CD14-positive monocyte (primary cell): ENCODE measurements at regions not wholly inside any gene's neighbourhood (a gene's known extent, or its start where the extent isn't known, plus 50 kb on each side); places are given as distances from the start of the nearest gene placed in this dataset.

Source experiments
- DNase-seq, 3 donors: peaks; one replicate each; pipeline ENCODE4 v3.0.0-alpha.2; 2011 to 2022
- H2AFZ ChIP-seq: 2 replicates; pipeline ENCODE4 v1.6.0; 2012; ENCODE audit warnings: mild to moderate bottlenecking, low read depth, low read length, inconsistent platforms; ENCODE audit not compliant: insufficient read depth, poor library complexity, severe bottlenecking
- H3K27ac ChIP-seq, 2 donors: 1 replicate in 1 of 2; 2 replicates in 1 of 2; pipeline ENCODE4 v1.5.1; 2012 to 2013; ENCODE audit warnings: low read length in 2 of 2, control low read depth in 1 of 2, inconsistent platforms in 1 of 2, low read depth in 1 of 2, mild to moderate bottlenecking in 1 of 2
- H3K27me3 ChIP-seq, 2 donors: one replicate each; pipeline versions ENCODE4 v1.6.0 to v1.6.1; 2011 to 2013; ENCODE audit warnings: low read length in 2 of 2; ENCODE audit not compliant: control insufficient read depth in 2 of 2, insufficient read depth in 2 of 2
- H3K36me3 ChIP-seq, 2 donors: replicated peaks in 1 of 2; 1 replicate in 1 of 2; 2 replicates in 1 of 2; pipeline versions ENCODE4 v1.5.1 to v1.6.1; 2012 to 2013; ENCODE audit warnings: low read length in 2 of 2, control low read depth in 1 of 2, inconsistent platforms in 1 of 2, mild to moderate bottlenecking in 1 of 2; ENCODE audit not compliant: insufficient read depth in 2 of 2, control insufficient read depth in 1 of 2
- H3K4me1 ChIP-seq, 2 donors: 1 replicate in 1 of 2; 2 replicates in 1 of 2; pipeline versions ENCODE4 v1.5.1 to v1.6.1; 2012 to 2013; ENCODE audit warnings: low read length in 2 of 2, control low read depth in 1 of 2, inconsistent platforms in 1 of 2, mild to moderate bottlenecking in 1 of 2, moderate library complexity in 1 of 2; ENCODE audit not compliant: insufficient read depth in 2 of 2, control insufficient read depth in 1 of 2
- H3K4me2 ChIP-seq: replicated peaks from 2 replicates; pipeline ENCODE3; 2012; ENCODE audit warnings: low read length, moderate library complexity, mild to moderate bottlenecking; ENCODE audit not compliant: poor library complexity, severe bottlenecking; ENCODE audit errors: extremely low read depth
- H3K4me3 ChIP-seq, 3 experiments: fragments of 200-600 bp in 1 of 3; sonication (generic) in 1 of 3; replicated peaks in 1 of 3; 1 replicate in 2 of 3; 2 replicates in 1 of 3; pipeline ENCODE4 v1.5.1; 2011 to 2013; ENCODE audit warnings: low read length in 3 of 3, mild to moderate bottlenecking in 3 of 3, control low read depth in 2 of 3, low read depth in 2 of 3, inconsistent platforms in 1 of 3, moderate library complexity in 1 of 3
- H3K79me2 ChIP-seq: 2 replicates; pipeline ENCODE4 v1.6.0; 2012; ENCODE audit warnings: mild to moderate bottlenecking, control low read depth, inconsistent platforms, low read length, moderate library complexity; ENCODE audit not compliant: insufficient read depth
- H3K9ac ChIP-seq: 2 replicates; pipeline ENCODE4 v1.6.0; 2017; ENCODE audit warnings: low read length, mild to moderate bottlenecking; ENCODE audit not compliant: insufficient read depth, poor library complexity, severe bottlenecking
- H3K9me3 ChIP-seq, 2 donors: replicated peaks in 1 of 2; 1 replicate in 1 of 2; 2 replicates in 1 of 2; pipeline versions ENCODE4 v1.5.1 to v1.6.1; 2012 to 2013; ENCODE audit warnings: low read length in 2 of 2, control low read depth in 1 of 2; ENCODE audit not compliant: control insufficient read depth in 1 of 2, insufficient read depth in 1 of 2
- H4K20me1 ChIP-seq: 2 replicates; pipeline ENCODE4 v1.6.0; 2012; ENCODE audit warnings: mild to moderate bottlenecking, low read length, control low read depth, moderate library complexity; ENCODE audit not compliant: insufficient read depth
- H3K27ac Mint-ChIP-seq, 7 donors: one replicate each; pipeline ENCODE4 v1.8.0; 2020; ENCODE audit warnings: mild to moderate bottlenecking in 7 of 7, mixed read lengths in 7 of 7, moderate library complexity in 6 of 7, inconsistent platforms in 2 of 7
- H3K27me3 Mint-ChIP-seq, 3 donors: one replicate each; pipeline ENCODE4 v1.8.0; 2021 to 2022; ENCODE audit warnings: low read depth in 3 of 3, mild to moderate bottlenecking in 3 of 3, mixed read lengths in 3 of 3, moderate library complexity in 3 of 3, inconsistent platforms in 1 of 3
- H3K36me3 Mint-ChIP-seq, 2 donors: one replicate each; pipeline ENCODE4 v1.8.0; 2020; ENCODE audit warnings: mixed read lengths in 2 of 2, inconsistent platforms in 1 of 2, mild to moderate bottlenecking in 1 of 2
- H3K4me1 Mint-ChIP-seq: one replicate; pipeline ENCODE4 v1.8.0; 2020; ENCODE audit warnings: mild to moderate bottlenecking, mixed read lengths
- H3K4me3 Mint-ChIP-seq, 2 donors: one replicate each; pipeline ENCODE4 v1.8.0; 2020; ENCODE audit warnings: mild to moderate bottlenecking in 2 of 2, mixed read lengths in 2 of 2, moderate library complexity in 1 of 2
- H3K9me3 Mint-ChIP-seq, 7 donors: one replicate each; pipeline ENCODE4 v1.8.0; 2020 to 2022; ENCODE audit warnings: mixed read lengths in 7 of 7, mild to moderate bottlenecking in 6 of 7, moderate library complexity in 6 of 7, inconsistent platforms in 2 of 7
- WGBS: methylation state at CpG from one replicate; pipeline ENCODE4 v1.1.5; 2013; ENCODE audit warnings: missing lambda C conversion rate; ENCODE audit not compliant: insufficient coverage; 5-methylcytosine and 5-hydroxymethylcytosine counted together
- intact Hi-C, 2 donors: fragments of 100-400 bp; cut with micrococcal nuclease; formaldehyde crosslinking; loops; one replicate each; pipeline versions ENCODE4 v1.15.0 to v1.15.1; 2023
- TF ChIP-seq, protein P1 (sequence below): fragments of 200-600 bp; IDR thresholded peaks from one replicate; pipeline ENCODE4 v1.8.0; 2022; ENCODE audit warnings: antibody characterized with exemption, mild to moderate bottlenecking

DNA sequence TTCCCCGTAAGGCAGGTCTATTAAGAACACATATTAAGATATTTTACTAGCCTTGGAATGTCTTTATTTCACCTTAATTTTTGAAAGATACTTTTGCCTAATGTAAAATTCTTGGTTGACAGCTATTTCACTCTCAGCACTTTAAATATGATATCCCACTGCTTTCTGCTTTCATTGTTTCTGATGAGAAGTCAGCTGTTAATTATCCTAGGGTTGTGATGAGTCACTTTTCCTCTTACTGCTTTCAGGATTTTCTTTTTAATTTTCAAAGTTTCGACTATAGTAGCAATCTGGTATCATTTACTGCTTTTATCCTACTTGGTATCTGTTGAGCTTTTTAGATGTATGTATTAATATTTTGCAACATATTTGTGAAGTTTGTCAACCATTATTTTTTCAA lies 578.9 kb upstream of the ATP2B1 start:
- intact Hi-C loops, result no loop called here
- Mint-ChIP-seq H3K9me3 (peaks cover 0 to 23% (median 12%) of the 10 kb centered on the region in 7 donors), H3K4me1 (peaks cover 3% of the 10 kb centered on the region), H3K4me3 (no peak overlapping the region), H3K27ac (no peak overlapping the region), H3K36me3 (no peaks in the 10 kb centered on the region), H3K27me3 (no peaks in the 10 kb centered on the region)
- no CpG with 5 or more reads among the region's 2 CpGs for WGBS
- Histone ChIP-seq H3K9ac (no peak overlapping the region), H2AFZ (no peak overlapping the region), H3K4me1 (no peaks in the 10 kb centered on the region), H3K79me2 (no peaks in the 10 kb centered on the region), H3K36me3 (no peaks in the 10 kb centered on the region), H3K9me3 (peaks cover 0 to under 1% of the 10 kb centered on the region in 2 donors), H4K20me1 (no peaks in the 10 kb centered on the region), H3K4me2 (no peak overlapping the region), H3K27ac (no peak overlapping the region), H3K27me3 (no peaks in the 10 kb centered on the region), H3K4me3 (no peak overlapping the region)
- no peak for DNase-seq
- TF ChIP-seq, protein P1, sequence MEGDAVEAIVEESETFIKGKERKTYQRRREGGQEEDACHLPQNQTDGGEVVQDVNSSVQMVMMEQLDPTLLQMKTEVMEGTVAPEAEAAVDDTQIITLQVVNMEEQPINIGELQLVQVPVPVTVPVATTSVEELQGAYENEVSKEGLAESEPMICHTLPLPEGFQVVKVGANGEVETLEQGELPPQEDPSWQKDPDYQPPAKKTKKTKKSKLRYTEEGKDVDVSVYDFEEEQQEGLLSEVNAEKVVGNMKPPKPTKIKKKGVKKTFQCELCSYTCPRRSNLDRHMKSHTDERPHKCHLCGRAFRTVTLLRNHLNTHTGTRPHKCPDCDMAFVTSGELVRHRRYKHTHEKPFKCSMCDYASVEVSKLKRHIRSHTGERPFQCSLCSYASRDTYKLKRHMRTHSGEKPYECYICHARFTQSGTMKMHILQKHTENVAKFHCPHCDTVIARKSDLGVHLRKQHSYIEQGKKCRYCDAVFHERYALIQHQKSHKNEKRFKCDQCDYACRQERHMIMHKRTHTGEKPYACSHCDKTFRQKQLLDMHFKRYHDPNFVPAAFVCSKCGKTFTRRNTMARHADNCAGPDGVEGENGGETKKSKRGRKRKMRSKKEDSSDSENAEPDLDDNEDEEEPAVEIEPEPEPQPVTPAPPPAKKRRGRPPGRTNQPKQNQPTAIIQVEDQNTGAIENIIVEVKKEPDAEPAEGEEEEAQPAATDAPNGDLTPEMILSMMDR, result no peak

DNA sequence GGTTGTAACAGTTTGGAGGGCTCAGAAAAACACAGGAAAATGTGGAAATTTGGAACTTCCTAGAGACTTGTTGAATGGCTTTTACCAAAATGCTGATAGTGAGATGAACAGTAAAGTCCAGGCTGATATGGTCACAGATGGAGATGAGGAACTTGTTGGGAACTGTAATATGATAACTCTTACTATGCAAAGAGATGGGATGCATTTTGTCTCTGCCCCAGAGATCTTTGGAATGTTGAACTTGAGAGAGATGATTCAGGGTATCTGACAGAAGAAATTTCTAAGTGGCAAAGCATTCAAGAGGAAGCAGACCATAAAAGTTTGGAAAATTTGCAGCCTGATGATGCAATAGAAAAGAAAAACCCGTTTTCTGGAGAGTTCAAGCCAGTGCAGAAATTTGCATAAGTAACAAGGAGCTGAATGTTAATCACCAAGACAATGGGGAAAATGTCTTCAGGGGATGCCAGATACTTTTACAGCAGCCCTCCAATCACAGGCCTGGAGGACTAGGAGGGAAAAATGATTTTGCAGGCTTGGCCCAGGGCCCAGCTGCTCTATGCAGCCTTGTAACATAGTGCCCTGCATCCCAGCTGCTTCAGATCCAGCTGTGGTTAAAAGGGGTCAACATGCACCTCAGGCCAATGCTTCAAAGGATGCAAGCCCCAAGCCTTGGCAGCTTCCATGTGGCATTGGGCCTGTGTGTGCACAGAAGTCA lies 572.7 kb upstream of the ATP2B1 start:
- H3K4me1 Mint-ChIP-seq, result no peaks in the 10 kb centered on the region
- H3K27ac Mint-ChIP-seq, result peak overlapping the region in 2 of 7 donors; percentile 25 to 34
- Histone ChIP-seq H3K79me2 (no peaks in the 10 kb centered on the region), H3K4me2 (no peak overlapping the region), H3K36me3 (no peaks in the 10 kb centered on the region), H2AFZ (no peak overlapping the region), H3K9me3 (peaks cover 12 to 16% of the 10 kb centered on the region in 2 donors), H4K20me1 (no peaks in the 10 kb centered on the region), H3K4me3 (no peak overlapping the region), H3K27me3 (no peaks in the 10 kb centered on the region), H3K27ac (no peak overlapping the region), H3K4me1 (no peaks in the 10 kb centered on the region), H3K9ac (no peak overlapping the region)
- peaks cover 11 to 27% (median 16%) of the 10 kb centered on the region in 7 donors for H3K9me3 Mint-ChIP-seq
- no peak for DNase-seq
- H3K36me3 Mint-ChIP-seq, result no peaks in the 10 kb centered on the region
- 71% methylated on average over 1 of the region's 1 CpG for WGBS
- intact Hi-C loops, result no loop called here
- no peaks in the 10 kb centered on the region for H3K27me3 Mint-ChIP-seq
- TF ChIP-seq, protein P1, result no peak
- no peak overlapping the region for H3K4me3 Mint-ChIP-seq
